ENCODE measurements at regions not wholly inside any gene's neighbourhood (a gene's known extent, or its start where the extent isn't known, plus 50 kb on each side); places are given as distances from the start of the nearest gene placed in this dataset.

DNA sequence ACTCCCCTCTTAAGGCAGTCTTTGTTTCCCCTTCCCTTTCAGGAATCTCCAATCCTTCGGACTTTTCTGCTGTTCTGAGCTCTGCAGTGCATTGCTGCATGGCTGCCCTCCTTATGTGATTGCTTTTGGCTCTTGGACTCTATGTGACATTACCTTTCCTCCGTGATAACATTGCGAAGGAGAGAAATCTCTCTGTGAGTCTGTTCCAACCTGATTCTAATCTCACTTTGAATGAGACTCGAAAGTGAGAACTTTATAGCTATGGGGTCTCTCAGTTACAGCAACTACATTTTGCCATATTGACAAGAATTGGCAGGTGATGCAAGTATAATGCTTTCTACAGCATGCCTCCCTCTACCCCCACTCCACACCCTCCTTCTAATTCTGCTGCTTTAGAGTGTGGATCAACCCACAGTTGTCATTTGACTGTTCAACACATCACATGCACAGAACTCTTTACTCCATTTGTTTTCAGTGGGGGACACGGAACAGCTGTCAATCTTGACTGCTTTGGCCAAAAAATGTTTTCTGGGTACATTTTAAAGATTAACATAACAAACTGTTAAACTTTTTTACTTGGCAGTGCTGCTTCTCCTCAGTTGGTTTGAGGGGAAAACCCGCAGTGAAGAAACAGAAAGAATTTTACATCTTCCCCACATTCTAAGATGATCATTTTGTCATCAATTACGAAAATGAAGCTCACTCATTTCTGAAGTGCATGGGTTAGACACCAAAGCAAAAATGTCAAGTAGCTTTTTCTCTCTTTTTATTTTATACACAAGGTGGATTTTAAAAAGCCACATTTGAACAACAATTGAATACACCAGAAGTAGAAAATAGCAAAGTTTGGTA, 125.5 kb upstream of the RMST start:
- DNase-seq (ENCODE audit: low spot score): no peak

DNA sequence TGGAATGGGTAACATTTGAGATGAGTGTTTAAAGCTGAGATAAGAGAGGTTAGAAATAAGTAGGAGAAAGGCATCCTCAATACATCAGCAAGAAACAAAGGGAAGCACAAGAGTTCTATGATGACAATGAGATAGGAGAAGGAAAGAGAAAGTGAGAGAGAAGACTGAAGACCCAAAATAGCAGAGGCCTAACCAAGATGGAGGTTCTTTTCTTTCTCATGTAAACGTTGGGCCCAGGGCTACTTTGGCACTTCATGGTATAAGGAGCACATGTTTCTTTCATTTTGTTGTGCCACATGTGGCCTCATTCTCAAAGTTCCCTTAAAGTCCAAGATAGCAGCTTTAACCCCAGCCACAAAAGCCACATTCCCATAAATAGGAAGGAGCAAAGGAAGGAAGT, 120.5 kb upstream of the RMST start:
- DNase-seq (ENCODE audit: low spot score): no peak

DNA sequence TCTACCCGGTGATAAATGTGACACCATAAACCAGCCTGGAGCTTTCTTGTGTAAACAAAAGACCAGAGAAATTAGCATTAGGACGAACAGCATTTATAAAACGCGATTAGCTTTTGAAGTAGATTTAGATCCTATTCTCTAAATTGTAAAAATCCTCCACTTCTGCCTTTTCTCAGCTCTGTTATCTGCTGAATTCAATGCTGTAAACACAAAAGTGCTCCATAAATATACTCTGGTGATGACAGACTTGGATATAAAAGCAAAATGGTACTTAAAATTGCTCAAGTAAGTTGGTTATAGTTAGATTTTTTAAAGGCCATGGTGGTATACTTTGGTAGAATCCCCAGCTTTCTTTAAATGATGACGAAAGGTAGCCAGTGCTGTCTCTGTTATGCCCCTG, 114.6 kb upstream of the RMST start:
- DNase-seq (ENCODE audit: low spot score): no peak

DNA sequence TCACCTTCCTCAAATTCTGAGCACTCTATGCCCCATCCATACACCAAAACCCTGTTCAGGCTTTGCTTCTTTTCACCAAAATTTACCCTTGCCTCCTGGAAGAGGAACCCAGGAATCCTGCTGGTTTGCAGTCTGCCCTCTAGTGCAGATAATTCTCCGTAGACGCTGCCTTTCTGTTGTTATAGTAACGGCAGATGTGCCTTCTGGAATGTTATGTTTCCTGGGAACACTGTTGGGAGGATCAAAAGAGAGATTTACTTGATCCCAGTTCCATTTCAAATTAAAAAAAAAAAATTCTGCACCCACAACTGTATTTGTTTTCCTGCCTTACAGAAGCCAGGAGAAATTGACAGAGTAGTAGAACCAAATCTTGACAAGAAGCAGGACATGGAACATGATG, 104.2 kb upstream of the RMST start:
- no peak for DNase-seq (ENCODE audit: low spot score)

DNA sequence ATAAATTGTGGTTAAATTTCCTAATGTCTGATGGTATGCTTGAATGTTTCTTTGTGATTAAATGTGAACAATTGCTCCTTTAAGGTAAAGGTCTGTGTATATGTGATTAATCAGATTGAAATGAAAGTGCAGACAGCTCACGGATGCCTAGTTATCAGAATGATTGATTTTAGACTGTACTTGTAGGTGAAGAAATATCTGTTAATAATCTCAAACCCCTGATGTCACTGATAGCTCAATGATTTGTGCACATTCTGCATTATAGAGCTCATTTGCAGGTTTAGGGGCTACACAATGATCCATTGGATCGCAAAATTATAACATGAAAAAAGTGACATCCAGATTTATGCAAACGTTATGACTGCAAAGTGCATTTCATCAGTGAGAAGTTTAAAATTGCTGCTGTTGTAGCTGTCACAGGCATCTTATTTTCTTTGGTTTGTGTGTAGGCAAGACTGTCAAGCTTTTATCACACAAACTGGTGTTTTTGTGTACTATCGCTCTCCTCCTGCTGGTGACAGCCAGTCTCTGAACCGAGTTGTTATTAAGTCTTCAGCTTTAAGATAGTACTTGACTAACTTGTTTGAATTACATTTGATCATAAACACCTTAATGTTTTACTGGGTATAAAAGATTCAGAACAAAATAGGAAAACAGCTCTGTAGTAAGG, 103.4 kb upstream of the RMST start:
- DNase-seq (ENCODE audit: low spot score): no peak

DNA sequence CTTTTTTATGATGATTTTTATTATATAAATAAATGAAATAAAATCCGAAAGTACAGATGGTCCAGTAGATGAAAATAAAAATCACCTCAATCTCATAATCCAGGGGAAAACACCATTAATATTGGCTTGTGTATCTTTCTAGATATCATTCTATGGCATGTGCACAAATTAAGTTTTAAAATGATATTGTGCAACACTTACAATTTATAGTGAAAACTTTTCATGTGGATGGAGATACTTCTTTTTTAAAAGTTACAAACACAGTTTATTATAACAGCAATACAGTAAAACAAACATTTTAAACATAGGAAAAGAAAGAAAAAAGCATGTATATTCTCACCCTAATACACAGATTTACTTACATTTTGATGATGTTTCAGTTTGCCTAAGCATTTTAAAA, 98.9 kb upstream of the RMST start:
- DNase-seq (ENCODE audit: low spot score): no peak

DNA sequence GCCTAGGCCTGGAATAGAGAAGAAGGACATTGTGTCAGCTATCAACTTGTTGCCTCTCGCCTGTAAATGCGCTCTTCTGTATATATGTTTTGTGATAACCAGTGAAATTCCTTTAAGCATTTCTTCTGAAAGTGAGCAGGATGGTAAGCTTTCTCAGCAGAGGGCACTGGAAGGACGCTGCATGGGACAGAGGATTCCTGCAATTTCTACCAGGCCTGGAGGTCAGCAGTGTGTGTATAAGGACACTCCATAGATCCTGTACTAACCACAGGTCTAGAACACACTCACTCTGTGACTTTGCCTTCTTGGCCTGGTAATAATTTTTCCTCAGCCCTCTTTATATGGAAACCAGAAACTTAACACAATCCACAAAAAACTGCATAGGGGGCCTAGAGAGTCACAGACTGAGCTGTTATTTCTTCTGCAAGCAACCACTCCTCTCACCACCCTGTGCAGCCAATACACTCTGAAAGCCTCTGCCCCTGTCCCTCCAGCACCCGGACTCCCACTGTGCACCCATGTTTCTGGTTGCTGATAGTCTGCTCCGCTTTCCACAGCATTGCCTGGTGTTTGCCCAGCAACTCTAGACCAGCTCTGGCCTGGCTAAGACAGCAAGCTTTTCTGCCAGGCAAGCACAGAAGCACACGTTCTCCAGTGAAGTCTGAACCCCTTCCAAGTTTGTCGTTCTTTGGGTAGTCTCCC, 94.0 kb upstream of the RMST start:
- no peak for DNase-seq (ENCODE audit: low spot score)

DNA sequence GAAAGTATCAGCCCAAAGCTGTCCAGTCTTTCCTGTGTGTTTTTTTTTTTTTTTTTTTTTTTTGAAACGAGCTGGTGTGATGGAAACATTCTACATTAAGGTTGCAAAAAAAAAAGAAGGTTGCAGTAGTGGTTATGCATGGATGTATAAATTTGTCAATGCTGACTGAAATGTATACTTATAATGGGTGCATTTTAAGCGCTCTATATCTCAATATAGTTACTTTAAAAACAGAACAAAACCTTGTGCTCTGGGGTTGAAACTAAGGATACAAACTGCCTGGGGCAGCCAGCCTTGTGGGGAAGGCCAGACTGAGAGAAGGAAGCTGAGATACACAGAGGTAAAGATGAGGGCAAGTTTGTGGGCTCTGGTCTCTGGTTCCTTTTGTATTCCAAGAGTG, 87.3 kb upstream of the RMST start:
- DNase-seq (ENCODE audit: low spot score): no peak

DNA sequence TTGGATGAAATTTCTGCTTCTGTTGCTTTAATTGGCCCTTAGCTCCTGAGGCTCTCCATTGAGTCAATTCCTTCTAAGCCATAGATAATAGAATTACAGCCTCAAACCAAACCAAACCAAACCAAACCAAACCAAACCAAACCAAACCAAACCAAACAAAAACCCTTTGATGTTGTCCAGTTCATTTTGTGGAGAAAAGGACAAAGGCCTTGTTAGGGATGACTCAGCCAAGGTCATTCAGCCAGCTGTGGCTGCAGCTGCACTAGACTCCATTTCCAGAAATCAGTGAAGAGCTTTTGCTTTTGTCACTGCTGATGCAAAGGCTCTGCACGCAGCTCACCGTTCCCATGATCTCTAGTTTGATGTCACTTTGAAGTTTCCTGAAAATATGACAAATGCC, 82.2 kb upstream of the RMST start:
- DNase-seq (ENCODE audit: low spot score): no peak

DNA sequence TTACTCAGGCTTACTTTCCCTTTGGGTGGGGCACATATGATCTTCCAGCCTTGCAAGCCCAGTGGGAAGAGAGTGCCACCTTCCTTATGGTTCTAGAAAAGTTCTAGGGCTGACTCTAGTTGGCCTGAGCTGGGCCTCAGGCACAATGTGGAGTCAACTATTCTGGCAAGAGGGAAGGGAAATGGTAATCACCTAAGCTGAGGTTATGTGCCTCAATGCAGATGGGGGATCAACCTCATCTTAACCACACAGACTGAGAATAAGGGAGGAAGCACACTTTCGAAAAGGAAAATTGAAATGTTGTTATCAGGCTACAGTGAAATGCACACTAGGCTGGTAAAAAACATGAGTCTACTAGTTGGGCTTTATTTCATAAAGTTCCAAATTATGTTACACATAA, 77.5 kb upstream of the RMST start:
- DNase-seq (ENCODE audit: low spot score): no peak

DNA sequence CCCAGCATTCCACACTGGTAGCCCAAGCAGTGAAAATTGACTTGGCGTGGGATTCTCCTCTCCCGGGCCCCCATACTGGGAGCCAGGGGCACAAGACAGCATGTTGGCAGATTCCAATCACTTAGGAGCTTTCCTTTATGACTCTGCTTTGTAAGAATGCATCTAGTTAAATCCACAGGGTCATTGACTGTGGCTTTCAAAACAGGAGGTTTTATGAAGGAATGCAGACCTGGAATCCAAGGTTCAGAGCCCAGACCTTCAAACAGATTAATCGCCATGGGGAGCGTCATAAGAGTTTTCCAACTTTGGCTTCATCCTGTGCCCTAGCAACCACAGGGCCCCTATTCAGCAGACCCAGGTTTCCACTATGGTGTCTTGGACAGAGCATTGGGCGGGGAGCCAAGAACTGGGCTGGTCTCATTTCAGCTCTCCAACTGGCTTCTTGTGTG, 76.4 kb upstream of the RMST start:
- DNase-seq (ENCODE audit: low spot score): no peak

DNA sequence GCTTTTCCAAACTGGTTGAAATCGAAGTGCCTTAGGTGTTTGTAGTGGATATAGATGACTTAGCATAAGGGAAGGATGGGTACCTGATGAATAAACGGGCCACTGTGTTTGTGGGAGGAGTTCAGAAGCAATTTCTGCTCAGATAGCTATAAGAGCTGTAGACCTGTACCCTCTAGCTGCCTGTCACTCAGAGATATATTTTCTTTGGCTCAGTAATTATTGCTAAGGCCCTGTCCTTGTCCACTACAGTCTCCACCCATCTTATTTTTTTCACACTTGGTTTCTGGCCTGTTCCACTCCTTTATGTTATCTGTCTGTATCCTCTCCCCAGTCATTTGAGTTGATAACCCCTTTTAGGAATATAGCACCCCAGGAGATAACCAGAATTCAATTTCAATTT, 74.8 kb upstream of the RMST start:
- no peak for DNase-seq (ENCODE audit: low spot score)

DNA sequence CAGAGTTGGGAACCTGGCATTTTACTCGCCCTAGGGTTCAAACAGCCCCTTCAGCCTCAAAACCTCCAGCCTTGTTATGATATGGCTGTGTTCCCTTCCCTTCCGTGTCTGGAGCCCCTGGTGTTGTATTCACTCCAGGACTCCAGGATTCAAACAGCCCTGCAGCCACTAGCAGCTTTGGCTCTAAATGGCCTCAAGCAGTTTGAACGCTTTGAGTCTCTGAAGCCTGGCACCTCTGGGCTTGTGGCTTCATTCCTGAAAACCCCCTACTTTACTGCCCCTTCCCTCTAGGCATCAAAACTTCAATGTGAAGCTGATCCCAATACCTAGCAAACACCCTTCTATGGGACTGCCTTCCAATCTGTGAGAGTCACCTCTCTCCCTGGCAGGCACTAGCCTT, 67.9 kb upstream of the RMST start:
- no peak for DNase-seq (ENCODE audit: low spot score)

DNA sequence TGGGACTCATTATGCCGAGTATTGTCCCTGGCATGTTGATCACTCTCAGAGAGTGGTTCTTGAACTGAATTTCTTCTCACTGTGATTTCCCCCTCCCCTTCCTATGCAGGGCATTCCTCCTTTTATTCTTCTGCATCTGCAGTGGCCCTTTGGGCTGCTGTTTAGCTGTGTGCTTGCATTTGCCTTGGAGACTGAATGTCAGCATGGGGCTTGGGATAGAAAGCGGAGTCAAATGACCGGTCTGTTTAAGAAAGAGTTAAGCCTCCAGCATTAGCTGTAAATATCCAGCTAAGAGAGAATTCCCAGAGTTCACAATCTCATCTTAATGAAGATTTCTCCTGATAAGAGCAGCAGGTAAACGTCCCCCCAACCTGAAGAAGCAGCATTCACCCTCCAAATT, 65.6 kb upstream of the RMST start:
- no peak for DNase-seq (ENCODE audit: low spot score)

DNA sequence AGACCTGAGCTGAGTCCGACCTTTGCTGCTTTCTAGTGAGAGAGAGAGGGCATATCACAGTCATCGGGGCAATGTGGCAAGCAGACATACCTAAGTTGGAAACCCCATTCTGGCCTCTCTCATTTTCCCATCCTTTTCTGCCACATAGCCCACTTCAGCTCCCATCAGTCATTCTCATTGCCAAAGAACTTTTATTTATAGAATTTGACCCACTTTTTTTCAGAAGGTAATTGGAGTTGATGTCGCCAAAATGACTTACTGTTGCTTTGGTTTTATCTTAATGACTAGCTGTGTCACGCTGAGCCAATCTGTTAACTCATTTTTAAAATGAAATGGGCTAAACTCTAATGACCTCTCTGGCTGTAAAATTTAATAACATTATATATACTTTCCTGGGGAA, 63.9 kb upstream of the RMST start:
- no peak for DNase-seq (ENCODE audit: low spot score)

DNA sequence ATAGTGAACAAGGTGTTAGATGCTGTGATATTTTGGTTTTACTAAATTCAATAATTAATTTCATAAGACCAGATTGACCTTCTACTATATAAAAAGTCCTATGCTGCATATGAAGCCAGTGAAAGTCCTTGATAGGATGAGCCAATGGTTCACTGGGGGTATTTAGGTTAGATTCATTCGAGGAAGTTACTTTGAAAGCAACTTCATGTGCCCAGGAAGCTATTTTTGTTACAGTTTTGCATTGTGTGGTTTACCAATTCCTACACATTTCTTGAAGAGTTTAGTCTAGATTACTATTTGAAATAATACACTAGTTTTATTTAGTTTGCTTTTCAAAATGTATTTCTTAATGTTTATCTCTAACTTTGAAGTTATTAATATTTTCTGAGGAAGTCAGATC, 58.5 kb upstream of the RMST start:
- DNase-seq (ENCODE audit: low spot score): no peak

DNA sequence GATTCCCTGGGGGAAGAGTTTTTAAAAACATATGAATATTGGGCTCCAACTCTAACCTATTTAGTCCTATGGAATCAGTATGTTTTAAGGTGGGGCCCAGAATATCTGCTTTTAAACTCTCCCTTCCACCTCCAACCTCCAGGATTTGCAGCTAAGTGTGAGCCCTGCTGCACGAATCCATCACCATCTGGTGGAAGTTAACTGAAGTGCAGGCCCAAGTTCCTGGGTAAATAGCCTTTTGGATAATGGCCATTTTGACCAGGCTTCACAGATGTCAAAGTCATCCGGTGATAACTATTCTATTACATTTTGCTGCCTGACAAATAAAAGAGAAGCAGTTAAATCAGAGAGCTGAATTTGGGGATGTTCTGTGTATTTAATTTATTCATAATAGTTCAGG, 58.1 kb upstream of the RMST start:
- DNase-seq (ENCODE audit: low spot score): no peak

DNA sequence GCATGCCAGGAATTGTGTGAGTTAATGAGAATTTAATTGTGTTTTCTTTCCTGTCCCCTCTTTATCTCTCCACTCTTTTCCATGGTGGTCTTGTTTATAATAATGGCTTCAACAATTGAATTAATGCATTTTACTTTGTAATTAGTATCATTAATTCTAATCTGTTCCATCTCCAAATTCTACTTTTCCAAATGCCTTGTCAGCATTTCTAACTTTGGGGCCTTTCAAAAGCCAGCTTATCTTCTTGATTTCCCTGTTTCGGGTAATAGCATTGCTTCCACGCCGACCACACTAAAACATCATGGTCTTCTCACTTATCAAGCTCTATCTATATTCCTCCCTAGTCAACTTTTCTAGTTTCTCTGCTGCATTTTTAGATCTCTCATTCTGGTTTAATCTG, 54.2 kb upstream of the RMST start:
- no peak for DNase-seq (ENCODE audit: low spot score)

DNA sequence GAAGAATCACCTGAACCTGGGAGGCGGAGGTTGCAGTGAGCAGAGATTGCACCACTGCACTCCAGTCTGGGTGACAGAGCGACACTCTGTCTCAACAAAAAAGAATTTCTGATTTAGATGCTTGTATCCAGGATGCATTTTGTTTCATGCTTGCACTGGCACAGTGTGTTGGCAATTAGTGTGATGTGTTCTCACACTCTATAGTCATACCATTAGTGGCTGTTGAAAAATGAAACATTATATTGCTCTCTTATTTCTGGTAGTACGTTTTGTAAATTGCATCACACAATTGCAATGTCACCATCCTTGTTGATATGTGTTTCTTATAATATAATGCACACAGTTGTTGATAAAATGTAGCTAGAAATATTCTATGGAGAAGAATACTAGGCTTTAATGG, 51.3 kb upstream of the RMST start:
- no peak for DNase-seq (ENCODE audit: low spot score)
